BJ (cell line): ENCODE measurements at regions not wholly inside any gene's neighbourhood (a gene's known extent, or its start where the extent isn't known, plus 50 kb on each side); places are given as distances from the start of the nearest gene placed in this dataset.

Source experiments
- CTCF ChIA-PET: fragments of 350-600 bp; formaldehyde crosslinking; extraction: SDS; loops from one replicate; lab custom pipeline; 2021; ENCODE audit warnings: antibody characterized with exemption, inconsistent platforms; lab: Yijun Ruan, JAX
- POLR2A ChIA-PET: fragments of 300-600 bp; sonication (Branson Sonifier 250); formaldehyde crosslinking; extraction: SDS; loops from one replicate; lab custom pipeline; 2021; ENCODE audit warnings: antibody characterized with exemption; lab: Charles Lee
- DNase-seq: peaks from one replicate; pipeline ENCODE4 v3.0.0-alpha.2; 2011; ENCODE audit warnings: low read depth
- H3K27me3 ChIP-seq: 2 replicates; pipeline ENCODE4 v1.6.0; 2011; ENCODE audit warnings: low read length; ENCODE audit not compliant: control insufficient read depth, insufficient read depth
- H3K36me3 ChIP-seq: 2 replicates; pipeline ENCODE4 v1.5.1; 2011; ENCODE audit warnings: low read length; ENCODE audit not compliant: control insufficient read depth, insufficient read depth
- H3K4me3 ChIP-seq: 2 replicates; pipeline ENCODE4 v1.5.1; 2011; ENCODE audit warnings: low read depth, mild to moderate bottlenecking, control low read depth, low read length
- CTCF ChIP-seq: IDR thresholded peaks from 2 replicates; pipeline ENCODE4 v1.5.1; 2011; ENCODE audit warnings: low read depth, mild to moderate bottlenecking, control low read depth, inconsistent platforms, low read length, moderate library complexity; ENCODE audit not compliant: insufficient read depth

GRCh38 chr5:118728191-118728590 is 260.2 kb downstream of the DTWD2 start:
- CTCF ChIA-PET, result no interaction called here
- DNase-seq, result no peak
- H3K27me3 ChIP-seq, result no peaks in the 10 kb centered on the region
- H3K36me3 ChIP-seq, result no peaks in the 10 kb centered on the region
- H3K4me3 ChIP-seq, result no peak overlapping the region
- POLR2A ChIA-PET, result no interaction called here
- no peak for TF ChIP-seq CTCF

GRCh38 chr5:118726891-118727290 is 261.5 kb downstream of the DTWD2 start:
- CTCF ChIA-PET, result no interaction called here

GRCh38 chr5:118723021-118723338 is 265.4 kb downstream of the DTWD2 start:
- ChIA-PET POLR2A (no interaction called here), CTCF (no interaction called here)
- TF ChIP-seq CTCF, result no peak
- no peak overlapping the region for H3K4me3 ChIP-seq
- no peaks in the 10 kb centered on the region for H3K27me3 ChIP-seq
- DNase-seq, result no peak
- H3K36me3 ChIP-seq, result no peaks in the 10 kb centered on the region

More at GRCh38 chr5:118726891-118727290, 261.5 kb downstream of the DTWD2 start:
- H3K4me3 ChIP-seq, result no peak overlapping the region
- no peak for DNase-seq
- H3K36me3 ChIP-seq, result no peaks in the 10 kb centered on the region
- no peaks in the 10 kb centered on the region for H3K27me3 ChIP-seq
- POLR2A ChIA-PET, result no interaction called here
- no peak for TF ChIP-seq CTCF

GRCh38 chr5:118722122-118723020 is 266.0 kb downstream of the DTWD2 start:
- POLR2A ChIA-PET, result no interaction called here
- no peak for DNase-seq
- TF ChIP-seq CTCF, result no peak
- CTCF ChIA-PET, result no interaction called here
- Histone ChIP-seq H3K27me3 (no peaks in the 10 kb centered on the region), H3K4me3 (no peak overlapping the region), H3K36me3 (no peaks in the 10 kb centered on the region)

- no peaks in the 10 kb centered on the region for H3K36me3 ChIP-seq
- DNase-seq, result no peak
- no peak overlapping the region for H3K4me3 ChIP-seq
- no peak for TF ChIP-seq CTCF
- no peaks in the 10 kb centered on the region for H3K27me3 ChIP-seq
- CTCF ChIA-PET, result no interaction called here
- POLR2A ChIA-PET, result no interaction called here
Measured at GRCh38 chr5:118711727-118712126, 276.6 kb downstream of the DTWD2 start.
